ENCODE measurements at regions not wholly inside any gene's neighbourhood (a gene's known extent, or its start where the extent isn't known, plus 50 kb on each side); places are given as distances from the start of the nearest gene placed in this dataset.

DNA sequence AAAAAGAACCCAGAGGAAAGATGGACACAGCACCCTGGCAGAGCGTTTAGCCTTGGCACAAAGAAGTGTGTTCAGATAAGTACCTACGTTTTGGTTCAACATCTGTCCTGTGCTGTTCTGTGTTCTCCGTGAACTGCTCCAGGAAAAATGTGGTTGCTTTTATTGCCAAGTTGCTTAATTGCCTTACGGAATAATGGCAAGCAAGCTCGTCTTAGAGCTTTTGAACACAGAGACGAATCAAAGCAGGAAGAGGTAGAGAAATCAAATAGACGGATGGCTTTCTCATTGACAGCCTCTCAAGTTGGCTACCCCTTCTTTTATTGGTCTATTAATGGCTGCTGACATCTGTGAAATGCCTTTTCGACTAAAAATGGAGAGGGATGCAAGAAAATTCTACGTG is 911.1 kb upstream of the EEF2KMT start:
- no peak for ATAC-seq (ENCODE audit: low read depth)
- TF ChIP-seq, protein P1, sequence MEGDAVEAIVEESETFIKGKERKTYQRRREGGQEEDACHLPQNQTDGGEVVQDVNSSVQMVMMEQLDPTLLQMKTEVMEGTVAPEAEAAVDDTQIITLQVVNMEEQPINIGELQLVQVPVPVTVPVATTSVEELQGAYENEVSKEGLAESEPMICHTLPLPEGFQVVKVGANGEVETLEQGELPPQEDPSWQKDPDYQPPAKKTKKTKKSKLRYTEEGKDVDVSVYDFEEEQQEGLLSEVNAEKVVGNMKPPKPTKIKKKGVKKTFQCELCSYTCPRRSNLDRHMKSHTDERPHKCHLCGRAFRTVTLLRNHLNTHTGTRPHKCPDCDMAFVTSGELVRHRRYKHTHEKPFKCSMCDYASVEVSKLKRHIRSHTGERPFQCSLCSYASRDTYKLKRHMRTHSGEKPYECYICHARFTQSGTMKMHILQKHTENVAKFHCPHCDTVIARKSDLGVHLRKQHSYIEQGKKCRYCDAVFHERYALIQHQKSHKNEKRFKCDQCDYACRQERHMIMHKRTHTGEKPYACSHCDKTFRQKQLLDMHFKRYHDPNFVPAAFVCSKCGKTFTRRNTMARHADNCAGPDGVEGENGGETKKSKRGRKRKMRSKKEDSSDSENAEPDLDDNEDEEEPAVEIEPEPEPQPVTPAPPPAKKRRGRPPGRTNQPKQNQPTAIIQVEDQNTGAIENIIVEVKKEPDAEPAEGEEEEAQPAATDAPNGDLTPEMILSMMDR (IDR thresholded peaks at IDR 0.05; ENCODE audit: poor library complexity, severe bottlenecking), result no peak
- no peak for DNase-seq (ENCODE audit: low spot score)
- no peaks in the 10 kb centered on the region for H3K9me3 ChIP-seq (ENCODE audit: severe bottlenecking)
- H3K36me3 ChIP-seq (ENCODE audit: low read depth), result no peaks in the 10 kb centered on the region
- no peaks in the 10 kb centered on the region for H3K4me1 ChIP-seq (ENCODE audit: insufficient read depth, poor library complexity, severe bottlenecking)
- no peak overlapping the region for H3K4me3 ChIP-seq (ENCODE audit: severe bottlenecking)
- no peaks in the 10 kb centered on the region for H3K27me3 ChIP-seq (ENCODE audit: insufficient read depth, poor library complexity, severe bottlenecking)
- no peak overlapping the region for H3K27ac ChIP-seq (ENCODE audit: poor library complexity, severe bottlenecking)

DNA sequence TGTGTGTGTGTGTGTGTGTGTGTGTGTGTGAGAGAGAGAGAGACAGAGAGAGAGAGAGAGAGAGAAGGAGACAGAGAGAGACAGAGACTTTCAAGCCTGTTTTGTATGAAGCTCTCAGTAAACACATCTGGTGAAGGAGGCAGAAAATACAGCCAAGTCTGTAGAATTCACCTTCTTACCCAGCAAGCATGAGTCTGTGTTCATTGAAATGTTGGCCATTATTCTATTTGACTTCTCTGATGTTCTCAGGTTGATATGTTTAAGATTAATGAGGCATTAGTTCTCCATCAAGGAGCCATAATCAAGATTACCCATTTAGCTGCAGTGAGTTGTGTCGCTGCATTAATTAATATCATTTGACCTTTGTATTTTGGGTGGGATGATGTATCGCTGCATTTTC is 895.8 kb upstream of the EEF2KMT start:
- Histone ChIP-seq H3K9me3 (ENCODE audit: severe bottlenecking) (no peaks in the 10 kb centered on the region), H3K27me3 (ENCODE audit: insufficient read depth, poor library complexity, severe bottlenecking) (no peaks in the 10 kb centered on the region), H3K4me3 (ENCODE audit: severe bottlenecking) (no peak overlapping the region), H3K36me3 (ENCODE audit: low read depth) (no peaks in the 10 kb centered on the region), H3K4me1 (ENCODE audit: insufficient read depth, poor library complexity, severe bottlenecking) (no peaks in the 10 kb centered on the region), H3K27ac (ENCODE audit: poor library complexity, severe bottlenecking) (no peak overlapping the region)
- ATAC-seq (ENCODE audit: low read depth) (no peak), DNase-seq (ENCODE audit: low spot score) (no peak)
- TF ChIP-seq, protein P1 (IDR thresholded peaks at IDR 0.05; ENCODE audit: poor library complexity, severe bottlenecking), result no peak

DNA sequence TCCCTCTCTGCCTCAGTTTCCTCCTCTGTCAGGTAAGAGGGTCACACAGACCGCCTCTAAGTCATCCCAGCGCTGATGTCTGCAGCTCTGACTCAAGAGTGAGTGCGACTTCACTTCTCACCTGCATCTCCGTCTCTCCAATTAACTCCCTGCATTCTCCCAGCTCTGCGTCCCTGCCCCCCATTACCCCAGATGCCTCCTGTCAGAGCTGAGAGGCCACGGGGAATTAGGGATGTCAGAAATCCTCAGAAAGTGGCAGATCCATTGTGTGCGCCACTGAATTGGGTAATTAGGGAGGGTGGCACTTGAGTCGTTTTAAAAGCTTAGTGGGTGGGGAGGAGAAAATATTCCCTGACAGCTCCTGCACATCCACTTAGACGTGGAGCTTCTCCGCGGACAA is 885.4 kb upstream of the EEF2KMT start:
- Histone ChIP-seq H3K27ac (ENCODE audit: poor library complexity, severe bottlenecking) (no peak overlapping the region), H3K4me3 (ENCODE audit: severe bottlenecking) (no peak overlapping the region), H3K27me3 (ENCODE audit: insufficient read depth, poor library complexity, severe bottlenecking) (peaks cover 8% of the 10 kb centered on the region), H3K4me1 (ENCODE audit: insufficient read depth, poor library complexity, severe bottlenecking) (no peaks in the 10 kb centered on the region), H3K9me3 (ENCODE audit: severe bottlenecking) (no peaks in the 10 kb centered on the region), H3K36me3 (ENCODE audit: low read depth) (no peaks in the 10 kb centered on the region)
- DNase-seq (ENCODE audit: low spot score), result no peak
- no peak for ATAC-seq (ENCODE audit: low read depth)
- TF ChIP-seq, protein P1 (IDR thresholded peaks at IDR 0.05; ENCODE audit: poor library complexity, severe bottlenecking), result no peak

DNA sequence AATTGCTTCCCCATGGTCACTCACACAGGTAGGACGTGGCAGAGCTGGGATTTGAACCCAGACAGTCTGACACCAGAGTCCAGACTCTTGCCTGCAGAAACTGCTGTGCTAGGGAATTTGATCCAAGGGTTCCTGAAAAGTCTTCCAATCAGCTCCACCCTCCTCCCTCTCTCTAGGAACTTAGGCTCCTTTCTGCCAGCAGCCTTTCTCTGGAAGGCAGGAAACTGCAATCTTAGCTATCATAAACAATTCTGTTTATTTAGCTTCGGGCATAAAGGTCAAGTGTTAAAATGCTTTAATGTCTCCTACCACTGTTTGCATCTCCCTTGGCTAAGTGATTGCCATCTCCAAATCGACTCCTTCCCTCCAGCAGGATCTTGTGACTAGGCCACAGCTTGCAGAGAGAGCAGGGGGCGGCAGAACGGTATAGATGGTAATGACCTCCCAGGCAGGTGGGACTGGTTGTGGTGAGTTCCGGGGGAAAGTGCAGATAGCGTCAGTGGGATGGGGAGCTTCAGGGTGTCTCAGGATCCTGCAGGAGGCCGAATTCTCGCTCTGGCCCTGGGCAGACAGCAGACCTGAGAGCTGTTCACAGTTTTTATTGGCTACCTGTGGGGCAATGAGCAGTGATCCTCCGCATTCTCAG is 882.4 kb upstream of the EEF2KMT start:
- ATAC-seq (ENCODE audit: low read depth) (no peak), DNase-seq (ENCODE audit: low spot score) (no peak)
- Histone ChIP-seq H3K36me3 (ENCODE audit: low read depth) (no peaks in the 10 kb centered on the region), H3K27ac (ENCODE audit: poor library complexity, severe bottlenecking) (no peak overlapping the region), H3K27me3 (ENCODE audit: insufficient read depth, poor library complexity, severe bottlenecking) (peaks cover 8% of the 10 kb centered on the region), H3K9me3 (ENCODE audit: severe bottlenecking) (no peaks in the 10 kb centered on the region), H3K4me3 (ENCODE audit: severe bottlenecking) (no peak overlapping the region), H3K4me1 (ENCODE audit: insufficient read depth, poor library complexity, severe bottlenecking) (no peaks in the 10 kb centered on the region)
- TF ChIP-seq, protein P1 (IDR thresholded peaks at IDR 0.05; ENCODE audit: poor library complexity, severe bottlenecking), result no peak

DNA sequence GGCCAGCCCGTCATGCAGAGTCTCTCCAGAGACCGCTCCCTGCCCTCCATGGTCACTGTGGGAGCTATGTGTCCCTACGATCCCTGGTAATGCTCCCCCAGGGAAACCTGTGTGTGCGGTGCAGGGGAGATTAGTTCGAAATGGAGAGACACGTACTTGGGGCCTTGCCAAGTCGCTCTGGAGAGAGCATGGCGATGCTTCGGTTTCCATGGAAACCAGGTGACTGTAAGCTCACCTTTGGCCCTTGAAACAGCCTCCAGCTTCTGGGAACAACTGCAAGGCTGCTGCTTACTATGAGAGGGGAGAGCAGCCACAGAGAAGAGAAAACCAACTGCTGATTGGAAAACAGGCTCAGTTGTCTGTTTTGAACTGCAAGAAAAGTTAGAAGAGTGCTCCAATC is 879.7 kb upstream of the EEF2KMT start:
- Histone ChIP-seq H3K4me3 (ENCODE audit: severe bottlenecking) (no peak overlapping the region), H3K27ac (ENCODE audit: poor library complexity, severe bottlenecking) (no peak overlapping the region), H3K4me1 (ENCODE audit: insufficient read depth, poor library complexity, severe bottlenecking) (no peaks in the 10 kb centered on the region), H3K9me3 (ENCODE audit: severe bottlenecking) (no peaks in the 10 kb centered on the region), H3K36me3 (ENCODE audit: low read depth) (no peaks in the 10 kb centered on the region), H3K27me3 (ENCODE audit: insufficient read depth, poor library complexity, severe bottlenecking) (peaks cover 3% of the 10 kb centered on the region)
- DNase-seq (ENCODE audit: low spot score), result no peak
- TF ChIP-seq, protein P1 (IDR thresholded peaks at IDR 0.05; ENCODE audit: poor library complexity, severe bottlenecking), result no peak
- no peak for ATAC-seq (ENCODE audit: low read depth)
